Activated naive CD4-positive, alpha-beta T cell (primary cell): ENCODE measurements at regions not wholly inside any gene's neighbourhood (a gene's known extent, or its start where the extent isn't known, plus 50 kb on each side); places are given as distances from the start of the nearest gene placed in this dataset.
"Not testable (repeated sequence)": the region's sequence is repeated elsewhere in the genome, so short reads cannot be mapped to it uniquely, and the experiment has no call there.

Experiments
- DNase-seq, 4 experiments: peaks; one replicate each; lab custom pipeline; 2025; lab: John Stamatoyannopoulos, UW

DNA sequence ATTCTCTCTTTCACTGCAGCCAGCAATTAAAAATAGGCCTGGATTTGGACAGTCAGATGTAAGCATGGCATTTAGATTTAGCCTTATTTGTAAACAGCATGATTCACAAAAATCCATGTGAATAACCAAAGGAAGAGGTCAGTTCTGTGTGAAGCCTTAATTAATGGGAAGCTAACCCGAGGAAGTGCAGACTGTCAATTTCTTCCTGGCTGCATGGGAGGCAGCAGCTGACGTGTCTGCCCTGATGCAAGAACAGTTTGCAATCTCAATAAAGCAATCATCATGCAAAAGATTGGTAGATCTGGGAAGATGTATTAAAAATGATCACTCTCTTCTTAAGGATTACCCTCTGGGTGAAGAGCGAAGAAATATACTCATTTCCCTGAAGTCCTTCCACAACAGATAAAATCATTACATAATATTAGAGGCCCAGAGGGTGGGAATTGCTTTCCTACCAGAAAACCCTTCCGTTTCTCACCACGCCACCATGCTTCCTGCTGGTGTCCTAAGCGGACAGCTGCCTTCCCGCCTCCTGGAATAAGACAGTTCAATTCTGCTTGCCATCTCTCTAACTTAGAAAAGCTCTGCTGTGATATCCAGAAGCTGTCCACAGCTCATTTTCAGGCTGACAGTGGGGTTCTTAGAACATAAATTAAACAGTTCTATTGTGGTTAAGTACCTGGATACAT lies 526.7 kb upstream of the NRP1 start:
- no peak for DNase-seq

DNA sequence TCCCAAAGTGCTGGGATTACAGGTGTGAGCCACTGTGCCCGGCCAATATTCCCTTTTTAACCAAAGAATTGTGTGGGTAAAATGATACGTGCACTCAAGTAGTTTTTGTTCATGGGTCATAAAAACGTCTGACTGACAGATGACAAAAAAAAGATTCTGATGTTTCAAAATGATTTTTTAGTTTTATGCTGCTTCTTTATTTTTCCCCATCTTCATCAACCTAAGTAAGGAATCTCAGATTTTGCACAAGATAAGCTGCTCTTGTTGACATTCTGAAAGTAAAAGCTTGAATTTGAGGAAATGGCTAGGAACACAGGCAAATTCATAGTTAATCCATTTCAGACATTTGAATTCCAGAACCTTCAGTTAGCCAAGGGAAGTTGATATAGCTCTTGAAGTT lies 526.1 kb upstream of the NRP1 start:
- DNase-seq: no peak

DNA sequence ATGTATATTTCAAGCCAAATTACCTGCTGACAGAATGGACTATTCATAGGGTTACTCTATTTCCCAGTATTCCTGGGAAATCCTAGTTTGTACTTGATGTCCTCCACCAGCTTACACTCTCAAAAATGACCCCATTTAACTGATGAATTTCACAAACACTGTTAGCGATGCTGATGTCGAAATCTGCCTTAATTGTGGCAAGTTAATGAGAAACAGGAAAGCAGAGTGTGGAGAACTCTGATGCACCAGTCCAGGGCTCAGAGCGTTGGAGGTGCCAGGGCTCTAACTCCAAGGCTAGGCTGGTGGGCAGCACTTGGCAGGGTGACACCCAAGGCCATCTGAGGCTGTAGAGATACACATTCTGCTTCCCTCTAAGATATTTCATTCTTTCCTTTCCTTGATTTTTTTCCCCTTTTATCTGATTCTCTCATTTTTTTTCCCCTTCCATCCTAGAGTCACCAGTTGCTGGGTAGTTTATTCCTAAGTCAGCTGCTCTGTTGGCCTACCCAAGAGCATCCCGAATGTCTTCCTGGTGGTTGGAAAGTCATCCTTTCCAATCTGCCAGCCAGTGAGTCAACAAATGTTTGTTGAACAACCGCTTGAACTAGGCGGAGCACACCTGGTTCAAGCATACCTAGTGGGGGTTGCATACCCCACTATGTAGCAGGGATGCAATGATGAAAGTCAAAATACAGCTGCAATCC lies 525.0 kb upstream of the NRP1 start:
- DNase-seq: no peak

DNA sequence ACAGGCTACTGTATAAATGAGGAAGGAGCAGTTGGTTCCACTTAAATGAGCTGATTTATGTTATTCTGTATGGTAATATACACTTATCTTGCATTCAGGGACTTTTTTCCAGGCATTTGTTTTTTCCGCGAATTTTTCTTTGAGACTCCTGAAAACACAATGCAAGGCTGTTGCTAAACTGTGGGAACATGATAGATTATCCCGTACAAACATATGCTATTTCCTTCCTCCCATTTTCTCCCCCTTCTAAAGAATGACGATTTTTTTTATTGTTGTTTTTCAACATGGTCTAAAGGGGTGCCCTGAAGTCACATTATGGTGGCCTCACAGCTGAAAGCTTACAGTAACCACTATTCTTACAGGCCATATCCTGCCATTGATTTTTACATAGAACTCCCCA lies 523.9 kb upstream of the NRP1 start:
- DNase-seq: no peak

DNA sequence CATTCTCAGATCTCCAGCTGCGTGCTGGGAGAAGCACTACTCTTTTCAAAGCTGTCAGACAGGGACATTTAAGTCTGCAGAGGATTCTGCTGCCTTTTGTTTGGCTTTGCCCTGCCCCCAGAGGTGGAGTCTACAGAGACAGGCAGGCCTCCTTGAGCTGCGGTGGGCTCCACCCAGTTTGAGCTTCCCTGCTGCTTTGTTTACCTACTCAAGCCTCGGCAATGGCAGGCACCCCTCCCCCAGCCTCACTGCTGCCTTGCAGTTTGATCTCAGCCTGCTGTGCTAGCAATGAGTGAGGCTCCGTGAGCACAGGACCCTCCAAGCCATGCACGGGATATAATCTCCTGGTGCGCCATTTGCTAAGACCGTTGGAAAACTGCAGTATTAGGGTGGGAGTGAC lies 518.8 kb upstream of the NRP1 start:
- DNase-seq: not testable (repeated sequence)

DNA sequence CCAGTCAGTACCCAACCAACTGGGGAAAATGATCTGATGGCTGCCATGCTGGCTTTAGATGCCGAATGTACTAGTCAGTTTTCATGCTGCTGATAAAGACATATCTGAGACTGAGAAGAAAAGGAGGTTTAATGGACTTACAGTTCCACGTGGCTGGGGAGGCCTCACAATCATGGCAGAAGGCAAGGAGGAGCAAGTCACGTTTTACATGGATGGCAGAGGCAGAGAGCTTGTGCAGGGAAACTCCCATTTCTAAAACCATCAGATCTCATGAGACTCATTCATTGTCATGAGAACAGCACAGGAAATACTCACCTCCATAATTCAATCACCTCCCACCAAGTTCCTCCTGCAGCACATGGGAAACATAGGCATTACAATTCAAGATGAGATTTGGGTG lies 508.9 kb upstream of the NRP1 start:
- no peak for DNase-seq

DNA sequence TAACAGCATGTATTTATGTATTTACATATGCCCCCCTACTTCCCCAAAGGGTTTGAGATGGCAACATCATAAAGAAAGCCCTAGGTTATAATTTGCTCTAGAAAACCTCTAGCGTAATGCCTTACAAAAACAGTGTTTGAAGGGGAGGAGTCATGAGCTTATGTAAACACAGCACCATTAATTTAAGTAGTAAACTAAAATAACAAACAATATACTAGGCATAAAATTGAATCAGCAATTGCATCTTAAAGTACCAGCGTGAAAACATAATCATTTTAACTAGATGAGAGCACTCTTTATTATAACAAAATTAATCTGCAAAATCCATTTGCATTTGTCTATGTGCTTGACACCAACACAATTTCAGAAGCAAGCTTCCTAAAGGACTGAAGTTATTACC lies 507.2 kb upstream of the NRP1 start:
- no peak for DNase-seq

DNA sequence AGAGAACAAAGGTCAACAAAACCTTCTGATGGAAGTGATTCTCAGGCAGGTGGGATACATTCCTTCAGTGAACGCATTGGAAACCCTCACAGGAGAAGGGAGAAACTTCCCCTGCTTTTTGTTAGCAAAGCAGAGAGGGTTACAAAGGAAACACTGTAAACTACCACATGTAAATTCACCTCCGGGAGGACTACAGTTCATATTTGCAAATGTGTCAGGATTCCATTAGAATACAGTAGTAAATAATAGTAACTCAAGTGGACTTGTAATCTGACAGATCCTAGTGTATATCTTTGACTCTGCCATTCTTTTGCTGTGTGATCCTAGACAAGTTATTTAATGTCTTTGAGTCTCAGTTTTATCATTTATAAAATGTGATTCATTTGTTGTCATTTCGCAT lies 504.3 kb upstream of the NRP1 start:
- no peak for DNase-seq

DNA sequence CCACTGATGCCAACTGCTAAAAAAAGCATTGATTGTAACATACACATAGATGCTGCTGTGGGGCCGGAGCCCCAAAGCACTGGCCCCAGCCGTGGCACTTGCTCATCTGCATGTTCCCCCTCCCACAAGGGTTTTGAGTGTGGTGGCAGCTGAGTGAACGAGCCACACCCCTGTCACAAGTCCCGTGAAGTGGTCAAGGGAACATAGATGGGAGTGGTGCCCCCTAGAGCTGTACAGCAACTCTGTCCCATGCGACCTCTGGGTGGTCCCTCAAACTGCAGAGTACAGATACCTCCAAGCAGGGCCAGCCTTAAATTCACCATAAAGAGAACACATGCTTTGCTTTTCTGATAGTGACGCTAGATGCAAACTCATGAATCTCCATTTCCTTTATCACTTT lies 503.3 kb upstream of the NRP1 start:
- DNase-seq: no peak

DNA sequence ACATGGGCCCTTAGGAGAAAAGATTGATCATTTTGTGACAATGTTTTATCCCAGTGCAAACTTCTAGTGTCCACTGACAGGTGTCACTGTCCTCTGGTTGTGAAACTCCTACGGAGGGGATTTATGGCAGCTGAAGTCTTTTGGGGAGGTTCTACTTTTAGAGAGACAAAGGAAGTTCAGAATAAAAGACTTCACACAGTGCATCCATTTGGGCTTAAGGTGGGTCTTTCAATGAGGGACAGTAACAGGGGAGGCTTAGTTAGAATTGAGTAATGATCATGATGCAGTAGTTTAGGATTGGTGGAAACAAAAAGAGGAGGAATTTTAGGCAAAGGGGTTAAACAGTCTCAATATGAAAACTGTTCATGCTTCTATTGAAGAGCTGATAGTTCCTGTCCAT lies 501.1 kb upstream of the NRP1 start:
- DNase-seq: no peak

DNA sequence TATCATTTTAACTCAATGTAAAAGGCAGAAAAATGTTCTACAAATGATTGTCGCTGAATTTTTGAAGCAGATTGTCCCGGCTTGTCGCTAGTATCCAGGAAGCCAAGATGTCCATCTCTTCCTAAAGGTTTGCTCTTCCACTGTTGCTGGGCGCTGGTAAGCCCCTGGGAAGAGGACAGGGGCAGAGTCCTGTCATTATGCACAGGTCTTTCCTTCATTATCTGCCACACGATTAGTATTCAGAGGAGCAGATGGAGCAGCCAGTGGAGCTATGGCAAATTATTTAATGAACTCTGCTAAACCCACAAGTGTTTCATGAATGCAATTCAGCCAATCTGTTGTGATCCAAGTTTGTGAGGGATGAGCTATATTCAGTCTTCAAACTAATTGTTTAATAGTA lies 499.1 kb upstream of the NRP1 start:
- no peak for DNase-seq

DNA sequence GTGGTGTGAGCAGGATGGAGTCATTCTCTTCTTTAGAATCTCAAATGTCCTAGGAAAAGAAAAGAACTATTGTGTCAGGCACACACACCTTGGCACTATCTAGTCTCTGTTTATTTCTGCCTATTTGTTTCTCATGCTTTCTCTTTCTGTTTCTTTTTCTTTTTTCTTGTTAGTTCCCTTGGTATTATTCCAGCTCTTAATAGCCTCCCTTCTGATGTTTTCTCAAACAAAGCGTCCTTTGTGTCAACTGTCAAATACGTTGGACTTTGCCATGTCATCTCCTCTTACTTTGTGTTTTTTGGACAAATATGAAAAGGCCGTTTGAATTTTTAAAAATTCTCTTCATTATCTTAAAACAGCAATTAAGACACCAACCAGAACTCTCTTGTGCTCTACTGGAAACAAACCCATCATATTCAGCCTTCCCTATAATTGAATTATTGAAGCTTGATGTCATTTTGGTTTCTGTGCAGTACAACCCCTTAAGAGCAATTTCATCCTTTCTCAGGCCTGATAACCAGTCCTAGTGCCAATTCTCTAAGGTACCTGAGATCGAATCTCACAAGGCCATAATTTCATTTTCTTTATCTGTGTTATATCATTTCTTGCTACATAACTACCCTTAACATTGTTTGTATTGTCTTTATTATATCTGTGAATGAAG lies 497.8 kb upstream of the NRP1 start:
- no peak for DNase-seq

DNA sequence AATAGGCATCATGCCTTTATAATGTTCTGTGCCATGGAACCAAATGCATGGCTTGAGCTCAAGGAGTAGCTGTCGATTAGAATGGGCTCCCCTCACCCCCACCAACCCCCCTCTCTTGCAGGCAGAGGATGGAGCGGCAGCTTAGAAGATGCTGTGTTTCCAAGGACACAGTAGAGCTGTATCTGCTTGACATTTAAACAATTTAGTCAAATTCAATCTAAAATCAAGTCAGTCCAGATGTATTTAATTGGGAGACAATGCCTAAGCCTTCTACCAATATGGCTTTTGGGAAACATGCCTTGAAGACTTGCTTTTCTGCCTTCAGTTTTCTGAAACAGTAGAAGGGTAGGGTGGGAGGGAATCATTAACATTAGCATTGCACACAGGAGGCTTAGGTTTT lies 497.1 kb upstream of the NRP1 start:
- DNase-seq: no peak

DNA sequence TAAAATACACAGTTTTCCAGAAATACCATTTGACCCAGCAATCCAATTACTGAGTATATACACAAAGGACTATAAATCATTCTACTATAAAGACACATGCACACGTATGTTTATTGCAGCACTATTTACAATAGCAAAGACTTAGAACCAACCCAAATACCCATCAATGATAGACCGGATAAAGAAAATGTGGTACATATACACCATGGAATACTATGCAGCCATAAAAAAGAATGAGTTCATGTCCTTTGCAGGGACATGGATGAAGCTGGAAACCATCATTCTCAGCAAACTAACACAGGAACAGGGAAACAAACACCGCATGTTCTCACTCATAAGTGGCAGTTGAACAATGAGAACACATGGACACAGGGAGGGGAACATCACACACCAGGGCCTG lies 495.4 kb upstream of the NRP1 start:
- not testable (repeated sequence) for DNase-seq

DNA sequence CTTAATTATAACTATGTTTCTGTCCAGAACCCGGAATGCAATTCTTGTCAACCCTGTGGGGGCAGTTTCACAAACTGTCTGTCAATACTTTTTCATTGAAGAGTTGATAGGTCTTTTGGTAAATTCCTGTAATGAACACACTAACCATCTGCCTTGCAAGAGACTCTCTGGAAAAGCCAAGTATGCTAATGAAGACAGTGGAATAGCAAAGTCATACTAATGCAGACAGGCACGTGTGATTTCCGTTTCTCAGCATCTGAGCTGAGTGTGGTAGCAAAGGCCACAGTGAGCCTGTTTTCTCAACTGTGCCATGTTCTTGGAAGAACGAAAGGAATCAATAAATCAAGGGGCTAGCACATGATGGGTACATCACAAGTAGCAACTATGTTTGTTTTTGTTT lies 494.1 kb upstream of the NRP1 start:
- no peak for DNase-seq

DNA sequence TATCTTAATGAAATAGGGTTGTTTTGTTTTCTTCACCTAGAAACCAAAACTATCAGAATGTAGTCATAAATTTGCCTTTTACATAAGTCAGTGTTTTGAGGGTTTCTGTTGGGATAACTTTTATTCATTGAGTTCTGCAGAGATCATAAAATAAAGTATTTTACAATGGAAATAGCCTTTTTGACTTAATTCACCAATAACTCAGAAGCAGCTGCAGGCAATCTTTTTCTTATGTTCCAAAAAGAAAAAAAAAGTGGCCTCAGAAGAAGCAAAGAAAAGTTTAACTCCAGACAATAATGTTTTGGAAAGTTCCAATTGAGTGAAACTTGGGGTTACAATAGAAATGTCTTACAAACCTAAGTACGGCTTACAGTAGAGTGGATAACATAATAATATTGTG lies 491.7 kb upstream of the NRP1 start:
- DNase-seq: no peak

DNA sequence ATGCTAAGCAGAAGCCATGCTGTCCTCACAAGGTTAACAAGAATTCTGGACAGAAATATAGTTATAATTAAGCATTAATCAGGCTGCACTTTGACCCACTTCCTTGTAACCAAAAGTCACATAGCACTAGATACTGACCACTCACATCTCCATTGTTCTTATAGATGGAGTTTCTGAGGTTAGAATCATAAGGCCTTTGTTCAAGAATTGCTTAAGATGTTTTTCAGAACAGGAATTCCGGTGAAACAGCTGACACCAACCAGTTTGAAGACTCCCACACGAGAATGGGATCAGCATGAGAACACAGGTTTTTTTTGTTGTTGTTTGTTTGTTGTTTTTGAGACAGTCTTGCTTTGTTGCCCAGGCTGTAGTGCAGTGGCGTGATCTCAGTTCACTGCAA lies 488.3 kb upstream of the NRP1 start:
- no peak for DNase-seq

DNA sequence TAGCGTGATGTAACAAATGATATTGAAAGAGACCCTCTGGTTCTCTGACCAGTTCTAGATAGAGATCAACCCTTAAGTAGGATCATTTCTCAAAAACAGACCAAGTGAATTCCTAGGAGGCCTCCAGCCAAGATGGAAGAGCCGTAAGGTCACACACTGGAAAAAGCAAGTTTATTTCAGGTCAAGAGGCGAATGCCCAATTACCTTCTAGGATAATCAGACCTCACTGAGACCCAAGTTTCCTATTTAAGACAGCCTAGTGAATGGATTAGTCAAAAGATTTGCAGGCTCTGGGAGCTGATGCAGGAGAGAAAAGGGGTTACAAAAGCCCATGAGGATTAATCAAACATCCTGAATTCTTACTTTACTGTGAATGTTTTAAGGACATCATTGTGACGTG lies 486.1 kb upstream of the NRP1 start:
- DNase-seq: no peak

DNA sequence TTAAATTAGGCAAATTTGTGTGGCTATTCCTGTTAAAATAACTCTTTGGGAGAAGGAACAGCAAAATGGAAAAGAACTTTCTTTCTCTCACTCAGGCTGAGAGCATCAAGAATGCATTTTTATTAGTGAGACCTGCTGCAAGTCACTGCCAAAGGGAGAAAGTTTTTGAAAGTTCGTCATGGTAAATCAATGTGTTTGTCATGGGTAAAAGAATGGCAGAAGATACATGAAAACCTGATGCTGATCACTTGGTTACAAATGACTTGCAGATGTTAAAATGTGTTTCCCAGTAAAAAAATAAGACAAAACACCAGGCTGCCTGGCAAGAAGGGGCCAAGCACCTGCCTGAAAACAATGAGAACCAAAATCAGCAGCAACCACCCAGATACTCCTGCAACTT lies 484.7 kb upstream of the NRP1 start:
- no peak for DNase-seq

DNA sequence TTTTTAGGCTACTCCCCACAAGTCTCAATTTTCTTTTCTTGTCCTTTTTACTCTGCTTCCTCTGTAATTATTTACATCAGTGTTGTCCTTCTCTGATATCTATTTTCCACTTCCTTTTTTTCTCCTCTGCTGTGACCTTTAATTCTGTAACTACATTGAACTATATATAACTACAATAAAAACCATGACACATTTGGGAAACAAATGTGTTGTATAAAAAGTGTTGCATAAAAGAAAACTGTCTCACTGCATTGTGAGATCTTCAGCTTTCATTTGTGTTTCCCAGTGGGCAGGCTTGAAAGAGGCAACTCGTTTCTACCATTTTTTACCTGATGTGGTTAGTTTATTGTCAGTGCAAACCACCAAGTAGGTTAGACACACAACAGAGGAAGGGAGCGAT lies 483.9 kb upstream of the NRP1 start:
- DNase-seq: no peak

DNA sequence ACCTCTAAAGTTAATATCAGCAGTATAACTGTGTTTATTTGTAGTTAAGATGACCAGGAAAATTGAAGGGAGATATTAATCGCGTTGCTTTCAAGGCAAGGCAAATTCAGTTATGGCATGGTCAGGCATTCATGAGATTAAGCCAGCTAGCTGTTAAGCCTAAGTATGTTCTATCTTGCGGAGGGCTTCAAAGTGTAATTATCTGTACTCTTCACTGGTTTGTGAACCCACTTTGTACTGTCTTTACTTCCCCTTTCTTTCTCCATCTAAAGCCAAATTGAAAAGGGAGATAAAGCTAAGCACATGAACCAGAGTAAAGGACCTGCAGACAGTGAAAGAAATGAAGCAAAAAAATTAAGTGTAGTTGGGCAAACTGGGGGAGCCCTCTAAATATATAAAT lies 483.1 kb upstream of the NRP1 start:
- DNase-seq: no peak

DNA sequence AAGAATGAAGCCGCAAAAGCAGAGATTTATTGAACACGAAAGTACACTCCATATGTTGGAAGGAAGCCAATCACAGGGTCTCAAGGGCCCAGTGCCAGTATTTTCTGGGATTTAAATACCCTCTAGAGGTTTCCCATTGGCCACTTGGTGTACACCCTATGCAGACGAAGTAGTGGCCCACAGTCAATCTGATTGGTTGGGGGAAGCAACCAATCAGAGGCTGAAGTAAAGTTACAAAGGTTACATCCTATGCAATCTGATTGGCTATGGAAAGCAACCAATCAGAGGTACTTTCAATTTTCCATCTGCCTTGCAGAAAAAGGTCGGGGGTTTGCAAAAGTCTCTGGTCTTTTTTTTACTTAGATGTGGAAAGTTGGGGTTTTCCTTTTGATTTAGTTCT lies 481.3 kb upstream of the NRP1 start:
- DNase-seq: no peak

DNA sequence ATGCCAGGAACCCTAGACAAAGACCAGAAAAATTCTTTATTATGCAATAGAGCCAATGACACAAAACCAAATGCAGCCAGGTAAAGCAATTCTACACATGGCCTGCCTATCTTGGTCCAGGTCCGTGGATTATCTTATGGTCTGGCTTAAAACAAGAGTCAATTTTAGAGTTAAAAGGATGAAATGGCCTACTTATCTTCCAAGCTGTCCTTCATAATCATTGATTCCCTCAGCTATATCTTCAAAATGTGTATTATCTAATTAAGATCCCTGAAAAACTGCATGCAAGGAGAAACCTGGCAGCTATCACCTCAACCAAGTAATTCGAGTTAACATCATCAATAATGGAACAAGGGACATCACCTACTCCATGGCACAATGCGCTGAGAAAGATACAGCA lies 479.4 kb upstream of the NRP1 start:
- no peak for DNase-seq

DNA sequence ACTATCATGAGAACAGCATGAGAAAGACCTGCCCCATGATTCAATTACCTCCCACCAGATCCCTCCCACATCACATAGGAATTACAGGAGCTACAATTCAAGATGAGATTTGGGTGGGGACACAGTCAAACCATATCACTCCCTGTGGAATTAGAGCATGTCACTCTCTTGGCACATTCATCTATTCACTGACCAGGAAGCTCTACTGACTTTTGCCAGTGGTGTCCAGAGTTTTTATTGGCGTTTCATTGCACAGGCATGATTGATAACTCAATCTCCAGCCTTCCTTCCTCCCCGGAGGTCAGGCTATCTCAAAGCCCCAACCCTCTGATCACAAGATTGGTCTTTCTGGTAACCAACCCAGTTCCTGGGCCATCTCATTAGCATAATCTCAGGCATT lies 478.9 kb upstream of the NRP1 start:
- no peak for DNase-seq
